ENCODE measurements at regions not wholly inside any gene's neighbourhood (a gene's known extent, or its start where the extent isn't known, plus 50 kb on each side); places are given as distances from the start of the nearest gene placed in this dataset.

DNA sequence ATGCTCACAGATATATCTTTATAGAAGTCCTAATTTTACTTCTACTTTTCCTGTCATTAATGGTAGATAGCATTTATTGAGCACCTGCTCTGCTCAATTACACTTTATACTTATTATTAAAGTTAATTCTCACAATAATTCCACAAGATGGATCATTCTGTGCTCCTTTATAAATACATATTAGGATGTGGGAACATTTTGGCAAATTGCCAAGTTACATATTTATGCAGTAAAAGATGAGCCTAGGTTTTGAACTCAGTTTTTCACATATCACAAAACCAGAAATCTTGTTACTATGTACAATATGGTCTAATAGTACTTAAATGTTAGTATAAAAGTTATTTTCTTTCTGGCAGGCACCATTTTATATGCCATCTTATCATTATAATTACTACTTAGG, 895.0 kb upstream of the B3GALT2 start:
- TF ChIP-seq, protein P1, sequence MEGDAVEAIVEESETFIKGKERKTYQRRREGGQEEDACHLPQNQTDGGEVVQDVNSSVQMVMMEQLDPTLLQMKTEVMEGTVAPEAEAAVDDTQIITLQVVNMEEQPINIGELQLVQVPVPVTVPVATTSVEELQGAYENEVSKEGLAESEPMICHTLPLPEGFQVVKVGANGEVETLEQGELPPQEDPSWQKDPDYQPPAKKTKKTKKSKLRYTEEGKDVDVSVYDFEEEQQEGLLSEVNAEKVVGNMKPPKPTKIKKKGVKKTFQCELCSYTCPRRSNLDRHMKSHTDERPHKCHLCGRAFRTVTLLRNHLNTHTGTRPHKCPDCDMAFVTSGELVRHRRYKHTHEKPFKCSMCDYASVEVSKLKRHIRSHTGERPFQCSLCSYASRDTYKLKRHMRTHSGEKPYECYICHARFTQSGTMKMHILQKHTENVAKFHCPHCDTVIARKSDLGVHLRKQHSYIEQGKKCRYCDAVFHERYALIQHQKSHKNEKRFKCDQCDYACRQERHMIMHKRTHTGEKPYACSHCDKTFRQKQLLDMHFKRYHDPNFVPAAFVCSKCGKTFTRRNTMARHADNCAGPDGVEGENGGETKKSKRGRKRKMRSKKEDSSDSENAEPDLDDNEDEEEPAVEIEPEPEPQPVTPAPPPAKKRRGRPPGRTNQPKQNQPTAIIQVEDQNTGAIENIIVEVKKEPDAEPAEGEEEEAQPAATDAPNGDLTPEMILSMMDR (IDR thresholded peaks at IDR 0.05; ENCODE audit: borderline replicate concordance, extremely low read depth, low read length, poor library complexity, severe bottlenecking), result no peak
- no peak for TF ChIP-seq EZH2 (IDR thresholded peaks at IDR 0.05; ENCODE audit: borderline replicate concordance, low read depth, low read length, severe bottlenecking)
